GM12878 (cell line): ENCODE measurements at regions not wholly inside any gene's neighbourhood (a gene's known extent, or its start where the extent isn't known, plus 50 kb on each side); places are given as distances from the start of the nearest gene placed in this dataset.

Source experiments
- ATAC-seq: fragments of 200-7000 bp; cut with Tn5 transposase; 3 replicates; pipeline ENCODE4 v1.9.1; 2020; ENCODE audit warnings: mild to moderate bottlenecking, moderate library complexity
- BruUV-seq: library from RNA; stranded (reverse); fragments of 400-500 nt; replicated peaks from 2 replicates; lab custom pipeline; 2021; lab: Mats Ljungman, UMichigan
- CTCF ChIA-PET: fragments of 300-600 bp; sonication (Branson Sonifier 250); formaldehyde crosslinking; extraction: SDS; loops from one replicate; lab custom pipeline; 2021; ENCODE audit warnings: inconsistent platforms; lab: Yijun Ruan, JAX
- POLR2A ChIA-PET: fragments of 350-600 bp; formaldehyde crosslinking; extraction: SDS; loops from one replicate; lab custom pipeline; 2021; ENCODE audit warnings: inconsistent platforms; lab: Charles Lee
- RAD21 ChIA-PET: fragments of 300-600 bp; sonication (Branson Sonifier 250); formaldehyde crosslinking; loops from one replicate; lab custom pipeline; 2023; ENCODE audit warnings: antibody characterized with exemption; ENCODE audit not compliant: unreplicated experiment; lab: Charles Lee
- SMC1A ChIA-PET: fragments of 300-600 bp; sonication (Branson Sonifier 250); formaldehyde crosslinking; loops from one replicate; lab custom pipeline; 2023; ENCODE audit not compliant: unreplicated experiment, uncharacterized antibody; lab: Charles Lee
- DNase-seq: peaks from one replicate; pipeline ENCODE4 v3.0.0-alpha.2; 2011; ENCODE audit warnings: low read depth, low spot score
- FAIRE-seq: peaks from 3 replicates; lab custom pipeline; 2011; peaks lifted over from hg19 to GRCh38; lab: Jason Lieb, UNC
- H2AFZ ChIP-seq: 2 replicates; pipeline ENCODE4 v1.6.0; 2011; ENCODE audit warnings: low read depth, low read length, control low read depth; ENCODE audit not compliant: control insufficient read depth
- H3K27ac ChIP-seq: 2 replicates; pipeline ENCODE4 v1.5.1; 2011; ENCODE audit warnings: control low read depth; ENCODE audit not compliant: control insufficient read depth, insufficient read depth
- H3K27me3 ChIP-seq, 2 experiments: replicated peaks in 1 of 2; 2 replicates each; pipeline versions ENCODE4 v1.6.0 to v1.6.1; 2011; ENCODE audit warnings: low read length in 1 of 2; ENCODE audit not compliant: control insufficient read depth in 2 of 2, insufficient read depth in 2 of 2
- H3K36me3 ChIP-seq, 2 experiments: 2 replicates each; pipeline ENCODE4 v1.5.1; 2011; ENCODE audit warnings: low read length in 1 of 2; ENCODE audit not compliant: control insufficient read depth in 2 of 2, insufficient read depth in 2 of 2
- H3K4me1 ChIP-seq: 2 replicates; pipeline ENCODE4 v1.6.1; 2011; ENCODE audit warnings: mild to moderate bottlenecking, low read length, moderate library complexity, mixed read lengths; ENCODE audit not compliant: control insufficient read depth, insufficient read depth
- H3K4me2 ChIP-seq: 2 replicates; pipeline ENCODE4 v1.6.0; 2011; ENCODE audit warnings: control low read depth; ENCODE audit not compliant: control insufficient read depth, insufficient read depth
- H3K4me3 ChIP-seq: fragments of 200-600 bp; sonication (generic); 2 replicates; pipeline ENCODE4 v1.5.1; 2016
- H3K79me2 ChIP-seq: 2 replicates; pipeline ENCODE4 v1.6.0; 2011; ENCODE audit warnings: low read length; ENCODE audit not compliant: control insufficient read depth, insufficient read depth
- H3K9ac ChIP-seq: 2 replicates; pipeline ENCODE4 v1.8.0; 2011; ENCODE audit warnings: low read length, control low read depth, mixed read lengths; ENCODE audit not compliant: control insufficient read depth, insufficient read depth
- H3K9me3 ChIP-seq: replicated peaks from 3 replicates; pipeline ENCODE4 v1.5.1; 2011; ENCODE audit warnings: mild to moderate bottlenecking, low read length; ENCODE audit not compliant: control insufficient read depth, insufficient read depth
- H4K20me1 ChIP-seq: 2 replicates; pipeline ENCODE4 v1.6.0; 2011; ENCODE audit not compliant: control insufficient read depth, insufficient read depth
- BMI1 ChIP-seq: fragments of 450-650 bp; IDR thresholded peaks from 2 replicates; pipeline ENCODE4 v1.6.1; 2016; ENCODE audit warnings: mild to moderate bottlenecking, moderate library complexity, borderline replicate concordance
- CUX1 ChIP-seq: IDR thresholded peaks from 2 replicates; pipeline ENCODE4 v1.6.1; 2012; ENCODE audit warnings: improper control_type of control experiment, low read depth, low read length; ENCODE audit not compliant: insufficient replicate concordance
- E2F8 ChIP-seq: fragments of 450-650 bp; IDR thresholded peaks from 2 replicates; pipeline ENCODE4 v1.6.1; 2018; ENCODE audit warnings: mild to moderate bottlenecking, low read depth, moderate library complexity; ENCODE audit not compliant: partially characterized antibody
- GATAD2B ChIP-seq: fragments of 450-650 bp; conservative IDR thresholded peaks from 2 replicates; pipeline ENCODE4 v1.6.1; 2017; ENCODE audit warnings: low read depth, mild to moderate bottlenecking, moderate library complexity
- MTA3 ChIP-seq: IDR thresholded peaks from 2 replicates; pipeline ENCODE4 v1.6.1; 2012; ENCODE audit warnings: low read length, inconsistent platforms, borderline replicate concordance
- SKIL ChIP-seq: fragments of 450-650 bp; IDR thresholded peaks from 2 replicates; pipeline ENCODE4 v1.6.1; 2017; ENCODE audit warnings: mild to moderate bottlenecking, low read depth, inconsistent platforms; ENCODE audit not compliant: poor library complexity, severe bottlenecking
- STAT1 ChIP-seq: fragments of 450-650 bp; conservative IDR thresholded peaks from 2 replicates; pipeline ENCODE4 v1.6.1; 2014; ENCODE audit warnings: antibody characterized with exemption, mild to moderate bottlenecking
- SUZ12 ChIP-seq: fragments of 200-600 bp; sonication (generic); IDR thresholded peaks from one replicate; pipeline ENCODE4 v1.6.1; 2018; ENCODE audit warnings: antibody characterized with exemption, mild to moderate bottlenecking; ENCODE audit not compliant: unreplicated experiment
- TARDBP ChIP-seq: IDR thresholded peaks from 2 replicates; pipeline ENCODE4 v1.6.1; 2016; ENCODE audit warnings: borderline replicate concordance
- ZNF217 ChIP-seq: fragments of 450-650 bp; IDR thresholded peaks from 2 replicates; pipeline ENCODE4 v1.6.1; 2017; ENCODE audit warnings: antibody characterized with exemption, mild to moderate bottlenecking
- ZNF622 ChIP-seq: fragments of 450-650 bp; IDR thresholded peaks from 2 replicates; pipeline ENCODE4 v1.6.1; 2017; ENCODE audit warnings: mild to moderate bottlenecking, inconsistent platforms
- WGBS: methylation state at CpG from one replicate; pipeline ENCODE4 v1.1.6; 2016; ENCODE audit warnings: low lambda C conversion rate; ENCODE audit not compliant: insufficient replicate concordance, insufficient coverage; ENCODE audit errors: missing lambda C conversion rate; 5-methylcytosine and 5-hydroxymethylcytosine counted together
- in situ Hi-C: fragments of 300-500 bp; cut with MboI; formaldehyde crosslinking; loops from 9 replicates; pipeline ENCODE4 v1.14.3; 2018; ENCODE audit warnings: mixed read lengths
- intact Hi-C: fragments of 100-400 bp; cut with micrococcal nuclease; formaldehyde crosslinking; loops from one replicate; pipeline ENCODE4 v1.14.2; 2022; ENCODE audit not compliant: unreplicated experiment

- Histone ChIP-seq H3K9me3 (no peaks in the 10 kb centered on the region; the same call in 2 of the 3 replicates), H3K4me3 (no peak overlapping the region), H4K20me1 (no peaks in the 10 kb centered on the region), H3K27me3 (no peaks in the 10 kb centered on the region), H3K79me2 (no peaks in the 10 kb centered on the region), H3K4me1 (no peaks in the 10 kb centered on the region), H3K27ac (no peak overlapping the region), H3K36me3 (no peaks in the 10 kb centered on the region), H2AFZ (no peak overlapping the region), H3K9ac (no peak overlapping the region), H3K4me2 (no peak overlapping the region)
- DNase-seq (no peak), ATAC-seq (no peak), FAIRE-seq (no peak)
- RAD21 ChIA-PET: no interaction called here
- BruUV-seq: no TSS peak
- intact Hi-C loops (no loop called here), in situ Hi-C loops (no loop called here)
- POLR2A ChIA-PET: no interaction called here
- SMC1A ChIA-PET: no interaction called here
- TF ChIP-seq STAT1 (no peak), ZNF217 (no peak), MTA3 (no peak), ZNF622 (no peak), SUZ12 (no peak), E2F8 (no peak), SKIL (no peak), GATAD2B (no peak), BMI1 (no peak), CUX1 (no peak), TARDBP (no peak)
- 0% methylated on average over 2 of the region's 2 CpGs for WGBS
- CTCF ChIA-PET: interaction anchor here (0.9 kb wide), 1 partner anchor 27 kb away, joined by 4 read pairs; no protein-coding TSS in a partner anchor
These were observed 263.0 kb upstream of the ALG10 start for GRCh38 chr12:33759279-33759678.
